ENCODE measurements at regions not wholly inside any gene's neighbourhood (a gene's known extent, or its start where the extent isn't known, plus 50 kb on each side); places are given as distances from the start of the nearest gene placed in this dataset.

DNA sequence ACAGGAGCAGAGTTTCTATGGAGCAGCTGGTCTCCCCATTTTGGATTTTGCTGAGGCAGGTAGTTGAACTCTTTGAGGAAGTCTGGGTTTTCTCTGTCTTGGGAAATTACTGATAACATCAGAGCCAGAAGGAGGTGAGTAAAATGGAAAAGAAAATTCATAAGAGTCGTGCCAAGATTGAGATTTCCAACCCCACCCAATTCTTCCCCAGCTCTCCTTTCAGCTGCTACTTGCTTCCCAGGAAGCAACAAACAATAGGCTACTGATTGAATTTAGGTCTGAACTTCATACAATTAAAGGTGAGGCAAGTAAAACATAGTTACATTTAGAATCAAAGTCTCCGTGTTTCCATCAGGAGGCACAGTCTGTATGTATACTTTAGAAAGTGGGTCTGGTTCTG lies 54.6 kb upstream of the EOLA2 start:
- TF ChIP-seq, protein P1, sequence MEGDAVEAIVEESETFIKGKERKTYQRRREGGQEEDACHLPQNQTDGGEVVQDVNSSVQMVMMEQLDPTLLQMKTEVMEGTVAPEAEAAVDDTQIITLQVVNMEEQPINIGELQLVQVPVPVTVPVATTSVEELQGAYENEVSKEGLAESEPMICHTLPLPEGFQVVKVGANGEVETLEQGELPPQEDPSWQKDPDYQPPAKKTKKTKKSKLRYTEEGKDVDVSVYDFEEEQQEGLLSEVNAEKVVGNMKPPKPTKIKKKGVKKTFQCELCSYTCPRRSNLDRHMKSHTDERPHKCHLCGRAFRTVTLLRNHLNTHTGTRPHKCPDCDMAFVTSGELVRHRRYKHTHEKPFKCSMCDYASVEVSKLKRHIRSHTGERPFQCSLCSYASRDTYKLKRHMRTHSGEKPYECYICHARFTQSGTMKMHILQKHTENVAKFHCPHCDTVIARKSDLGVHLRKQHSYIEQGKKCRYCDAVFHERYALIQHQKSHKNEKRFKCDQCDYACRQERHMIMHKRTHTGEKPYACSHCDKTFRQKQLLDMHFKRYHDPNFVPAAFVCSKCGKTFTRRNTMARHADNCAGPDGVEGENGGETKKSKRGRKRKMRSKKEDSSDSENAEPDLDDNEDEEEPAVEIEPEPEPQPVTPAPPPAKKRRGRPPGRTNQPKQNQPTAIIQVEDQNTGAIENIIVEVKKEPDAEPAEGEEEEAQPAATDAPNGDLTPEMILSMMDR (IDR thresholded peaks at IDR 0.05) = no peak
- TF ChIP-seq POLR2A (IDR thresholded peaks at IDR 0.05) = no peak
